ENCODE measurements at regions not wholly inside any gene's neighbourhood (a gene's known extent, or its start where the extent isn't known, plus 50 kb on each side); places are given as distances from the start of the nearest gene placed in this dataset.
"Not testable (repeated sequence)": the region's sequence is repeated elsewhere in the genome, so short reads cannot be mapped to it uniquely, and the experiment has no call there.

DNA sequence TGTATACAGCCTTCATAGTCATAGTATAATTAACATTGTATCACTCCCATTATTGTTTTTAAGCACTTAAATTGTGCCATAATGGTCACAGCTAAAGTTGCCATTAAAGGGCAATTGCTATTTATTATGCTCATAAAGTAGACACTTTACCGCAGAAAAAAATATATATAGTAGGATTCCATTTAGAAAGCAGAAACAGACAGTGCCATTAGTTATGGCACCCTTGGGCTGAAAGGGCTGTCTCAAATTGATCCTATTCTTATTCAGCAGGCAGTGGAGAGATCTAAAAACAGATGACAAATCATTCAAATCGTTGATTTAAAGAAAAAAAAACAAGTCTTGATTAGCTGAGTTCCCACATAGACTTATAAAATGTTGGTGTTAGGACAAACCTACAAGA, 514.2 kb upstream of the ROBO2 start:
- Mint-ChIP-seq H3K4me1 (ENCODE audit: low read depth, unreplicated experiment) (no peaks in the 10 kb centered on the region), H3K9me3 (ENCODE audit: unreplicated experiment) (no peaks in the 10 kb centered on the region), H3K27ac (ENCODE audit: unreplicated experiment) (no peak overlapping the region), H3K4me3 (ENCODE audit: unreplicated experiment) (no peak overlapping the region), H3K27me3 (ENCODE audit: insufficient read depth, unreplicated experiment) (peaks cover 3% of the 10 kb centered on the region), H3K36me3 (ENCODE audit: insufficient read depth, unreplicated experiment) (no peaks in the 10 kb centered on the region)
- intact Hi-C loops (cut with micrococcal nuclease; ENCODE audit: unreplicated experiment): no loop called here
- Histone ChIP-seq H3K9me3 (no peaks in the 10 kb centered on the region), H3K4me1 (no peaks in the 10 kb centered on the region), H3K36me3 (ENCODE audit: control insufficient read depth, insufficient read depth, low read length) (no peaks in the 10 kb centered on the region), H3K4me3 (ENCODE audit: low read depth, low read length) (no peak overlapping the region), H3K27me3 (replicated peaks; ENCODE audit: control insufficient read depth, insufficient read depth, low read length) (no peaks in the 10 kb centered on the region)
- ChIA-PET POLR2A (no interaction called here), CTCF (no interaction called here)
- DNase-seq: no peak
- no TSS peak for BruUV-seq (replicated peaks)
- TF ChIP-seq, protein P1, sequence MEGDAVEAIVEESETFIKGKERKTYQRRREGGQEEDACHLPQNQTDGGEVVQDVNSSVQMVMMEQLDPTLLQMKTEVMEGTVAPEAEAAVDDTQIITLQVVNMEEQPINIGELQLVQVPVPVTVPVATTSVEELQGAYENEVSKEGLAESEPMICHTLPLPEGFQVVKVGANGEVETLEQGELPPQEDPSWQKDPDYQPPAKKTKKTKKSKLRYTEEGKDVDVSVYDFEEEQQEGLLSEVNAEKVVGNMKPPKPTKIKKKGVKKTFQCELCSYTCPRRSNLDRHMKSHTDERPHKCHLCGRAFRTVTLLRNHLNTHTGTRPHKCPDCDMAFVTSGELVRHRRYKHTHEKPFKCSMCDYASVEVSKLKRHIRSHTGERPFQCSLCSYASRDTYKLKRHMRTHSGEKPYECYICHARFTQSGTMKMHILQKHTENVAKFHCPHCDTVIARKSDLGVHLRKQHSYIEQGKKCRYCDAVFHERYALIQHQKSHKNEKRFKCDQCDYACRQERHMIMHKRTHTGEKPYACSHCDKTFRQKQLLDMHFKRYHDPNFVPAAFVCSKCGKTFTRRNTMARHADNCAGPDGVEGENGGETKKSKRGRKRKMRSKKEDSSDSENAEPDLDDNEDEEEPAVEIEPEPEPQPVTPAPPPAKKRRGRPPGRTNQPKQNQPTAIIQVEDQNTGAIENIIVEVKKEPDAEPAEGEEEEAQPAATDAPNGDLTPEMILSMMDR (IDR thresholded peaks at IDR 0.05; ENCODE audit: insufficient read depth in 1 of 2, low read depth in 1 of 2, low read length in 1 of 2, severe bottlenecking in 1 of 2, unreplicated experiment in 1 of 2): no peak

- DNase-seq: no peak
- Histone ChIP-seq H3K36me3 (ENCODE audit: control insufficient read depth, insufficient read depth, low read length) (no peaks in the 10 kb centered on the region), H3K4me3 (ENCODE audit: low read depth, low read length) (no peak overlapping the region), H3K9me3 (no peaks in the 10 kb centered on the region), H3K4me1 (no peaks in the 10 kb centered on the region), H3K27me3 (replicated peaks; ENCODE audit: control insufficient read depth, insufficient read depth, low read length) (no peaks in the 10 kb centered on the region)
- Mint-ChIP-seq H3K9me3 (ENCODE audit: unreplicated experiment) (no peaks in the 10 kb centered on the region), H3K27me3 (ENCODE audit: insufficient read depth, unreplicated experiment) (peaks cover 3% of the 10 kb centered on the region), H3K36me3 (ENCODE audit: insufficient read depth, unreplicated experiment) (no peaks in the 10 kb centered on the region), H3K4me1 (ENCODE audit: low read depth, unreplicated experiment) (no peaks in the 10 kb centered on the region), H3K4me3 (ENCODE audit: unreplicated experiment) (no peak overlapping the region), H3K27ac (ENCODE audit: unreplicated experiment) (no peak overlapping the region)
- TF ChIP-seq, protein P1 (IDR thresholded peaks at IDR 0.05; ENCODE audit: insufficient read depth in 1 of 2, low read depth in 1 of 2, low read length in 1 of 2, severe bottlenecking in 1 of 2, unreplicated experiment in 1 of 2): no peak
- ChIA-PET CTCF (no interaction called here), POLR2A (no interaction called here)
- intact Hi-C loops (cut with micrococcal nuclease; ENCODE audit: unreplicated experiment): no loop called here
- no TSS peak for BruUV-seq (replicated peaks)
Observed at GRCh38 chr3:76527773-76528172, 512.1 kb upstream of the ROBO2 start.

DNA sequence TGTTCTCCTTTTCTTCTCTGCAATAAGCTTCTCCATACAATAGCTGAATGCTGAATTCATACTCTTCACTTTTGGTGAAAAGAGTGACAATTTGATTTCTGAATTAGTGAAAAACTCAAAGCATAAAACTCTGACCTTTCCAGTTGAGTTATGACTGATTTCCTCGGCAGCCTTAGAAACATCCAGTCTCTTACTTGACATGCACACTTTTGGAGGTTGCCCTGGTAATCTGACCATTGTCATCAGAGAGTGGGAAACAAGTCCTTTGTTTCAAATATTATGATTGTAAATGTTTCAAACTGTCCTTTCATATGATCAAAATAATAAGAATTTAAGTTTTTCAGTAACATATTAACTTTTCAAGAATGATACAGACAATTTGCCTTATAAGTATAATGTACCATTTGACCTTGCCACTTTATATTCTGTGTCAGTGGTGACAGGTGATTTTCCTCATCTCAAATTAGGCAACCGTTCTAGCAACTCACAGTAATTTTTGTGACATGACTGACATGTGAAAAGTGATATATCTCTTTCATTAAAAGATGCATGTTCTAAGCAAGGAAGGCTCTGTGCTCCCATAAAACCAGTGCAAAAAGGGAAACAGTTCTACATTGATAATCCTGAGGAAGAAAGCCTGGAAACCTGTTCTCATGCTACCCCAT, 507.6 kb upstream of the ROBO2 start:
- Mint-ChIP-seq H3K4me3 (ENCODE audit: unreplicated experiment) (no peak overlapping the region), H3K9me3 (ENCODE audit: unreplicated experiment) (peaks cover 9% of the 10 kb centered on the region), H3K4me1 (ENCODE audit: low read depth, unreplicated experiment) (no peaks in the 10 kb centered on the region), H3K27me3 (ENCODE audit: insufficient read depth, unreplicated experiment) (no peaks in the 10 kb centered on the region), H3K36me3 (ENCODE audit: insufficient read depth, unreplicated experiment) (no peaks in the 10 kb centered on the region), H3K27ac (ENCODE audit: unreplicated experiment) (no peak overlapping the region)
- H3K4me3 ChIP-seq (ENCODE audit: low read depth, low read length): no peak overlapping the region
- CTCF ChIA-PET: no interaction called here
- DNase-seq: no peak
- no TSS peak for BruUV-seq (replicated peaks)
- POLR2A ChIA-PET: no interaction called here
- H3K9me3 ChIP-seq: no peaks in the 10 kb centered on the region
- H3K4me1 ChIP-seq: no peaks in the 10 kb centered on the region
- intact Hi-C loops (cut with micrococcal nuclease; ENCODE audit: unreplicated experiment): no loop called here
- no peaks in the 10 kb centered on the region for H3K27me3 ChIP-seq (replicated peaks; ENCODE audit: control insufficient read depth, insufficient read depth, low read length)
- no peaks in the 10 kb centered on the region for H3K36me3 ChIP-seq (ENCODE audit: control insufficient read depth, insufficient read depth, low read length)
- TF ChIP-seq, protein P1 (IDR thresholded peaks at IDR 0.05; ENCODE audit: insufficient read depth in 1 of 2, low read depth in 1 of 2, low read length in 1 of 2, severe bottlenecking in 1 of 2, unreplicated experiment in 1 of 2): no peak

GRCh38 chr3:76533710-76534109, 506.2 kb upstream of the ROBO2 start:
- H3K36me3 ChIP-seq (ENCODE audit: control insufficient read depth, insufficient read depth, low read length); H3K4me1 ChIP-seq; H3K4me3 ChIP-seq (ENCODE audit: low read depth, low read length); H3K27me3 Mint-ChIP-seq (ENCODE audit: insufficient read depth, unreplicated experiment); DNase-seq; BruUV-seq (replicated peaks); intact Hi-C loops (cut with micrococcal nuclease; ENCODE audit: unreplicated experiment); H3K9me3 Mint-ChIP-seq (ENCODE audit: unreplicated experiment); H3K27ac Mint-ChIP-seq (ENCODE audit: unreplicated experiment); H3K27me3 ChIP-seq (replicated peaks; ENCODE audit: control insufficient read depth, insufficient read depth, low read length); H3K4me3 Mint-ChIP-seq (ENCODE audit: unreplicated experiment); H3K36me3 Mint-ChIP-seq (ENCODE audit: insufficient read depth, unreplicated experiment); CTCF ChIA-PET; H3K9me3 ChIP-seq; H3K4me1 Mint-ChIP-seq (ENCODE audit: low read depth, unreplicated experiment); POLR2A ChIA-PET: not testable (repeated sequence)

- H3K36me3 Mint-ChIP-seq (ENCODE audit: insufficient read depth, unreplicated experiment); H3K4me3 ChIP-seq (ENCODE audit: low read depth, low read length); H3K27me3 ChIP-seq (replicated peaks; ENCODE audit: control insufficient read depth, insufficient read depth, low read length); H3K9me3 ChIP-seq; H3K4me1 Mint-ChIP-seq (ENCODE audit: low read depth, unreplicated experiment); H3K27me3 Mint-ChIP-seq (ENCODE audit: insufficient read depth, unreplicated experiment); POLR2A ChIA-PET; intact Hi-C loops (cut with micrococcal nuclease; ENCODE audit: unreplicated experiment); H3K27ac Mint-ChIP-seq (ENCODE audit: unreplicated experiment); DNase-seq; H3K36me3 ChIP-seq (ENCODE audit: control insufficient read depth, insufficient read depth, low read length); H3K4me1 ChIP-seq; H3K9me3 Mint-ChIP-seq (ENCODE audit: unreplicated experiment); BruUV-seq (replicated peaks); H3K4me3 Mint-ChIP-seq (ENCODE audit: unreplicated experiment); CTCF ChIA-PET: not testable (repeated sequence)
Observed at GRCh38 chr3:76537857-76538256, 502.0 kb upstream of the ROBO2 start.

All from Caco-2 (cell line).